GM12872 (cell line): ENCODE measurements at regions not wholly inside any gene's neighbourhood (a gene's known extent, or its start where the extent isn't known, plus 50 kb on each side); places are given as distances from the start of the nearest gene placed in this dataset.

Experiments
- CTCF ChIP-seq: IDR thresholded peaks from 3 replicates; pipeline ENCODE4 v1.5.1; 2011; ENCODE audit warnings: low read depth, mild to moderate bottlenecking, low read length, moderate library complexity; ENCODE audit not compliant: insufficient read depth

- TF ChIP-seq CTCF: no peak
Observed at GRCh38 chrX:113470166-113470565, 629.5 kb upstream of the AMOT start.

GRCh38 chrX:113457719-113458118, 617.1 kb upstream of the AMOT start:
- TF ChIP-seq CTCF: no peak

- no peak for TF ChIP-seq CTCF
Observed at GRCh38 chrX:113455582-113455981, 615.0 kb upstream of the AMOT start.

GRCh38 chrX:113429011-113429410, 588.4 kb upstream of the AMOT start:
- no peak for TF ChIP-seq CTCF

GRCh38 chrX:113422323-113422722, 581.7 kb upstream of the AMOT start:
- no peak for TF ChIP-seq CTCF

- no peak for TF ChIP-seq CTCF
Observed at GRCh38 chrX:113421432-113421831, 580.8 kb upstream of the AMOT start.

GRCh38 chrX:113412106-113412505, 571.5 kb upstream of the AMOT start:
- TF ChIP-seq CTCF: no peak

- TF ChIP-seq CTCF: no peak
Observed at GRCh38 chrX:113408843-113409242, 568.2 kb upstream of the AMOT start.
